Activated T-cell treated with anti-CD3 and anti-CD28 coated beads, Interleukin-2, amount 50 U/mL, for 72 hours (primary cell): ENCODE measurements at regions not wholly inside any gene's neighbourhood (a gene's known extent, or its start where the extent isn't known, plus 50 kb on each side); places are given as distances from the start of the nearest gene placed in this dataset.

Experiments
- ATAC-seq, 2 donors: fragments of 150-1000 bp; cut with Tn5 transposase; replicated peaks in 1 of 2; 2 replicates each; pipeline ENCODE4 v1.10.0; 2021; ENCODE audit warnings: moderate library complexity in 2 of 2, mild to moderate bottlenecking in 1 of 2
- DNase-seq, 2 donors: peaks; one replicate each; pipeline ENCODE4 v3.0.0; 2021 to 2022; ENCODE audit warnings: mixed read lengths in 1 of 2
- H3K27ac Mint-ChIP-seq: one replicate; pipeline ENCODE4 v1.8.0; 2022; ENCODE audit warnings: mild to moderate bottlenecking, moderate library complexity, mixed read lengths
- H3K27me3 Mint-ChIP-seq: one replicate; pipeline ENCODE4 v1.8.0; 2022; ENCODE audit warnings: low read depth, mixed read lengths
- H3K36me3 Mint-ChIP-seq, 2 donors: one replicate each; pipeline ENCODE4 v1.8.0; 2022; ENCODE audit warnings: mixed read lengths in 2 of 2, mild to moderate bottlenecking in 1 of 2; ENCODE audit not compliant: insufficient read depth in 2 of 2
- H3K4me1 Mint-ChIP-seq: one replicate; pipeline ENCODE4 v1.8.0; 2022; ENCODE audit warnings: low read depth, mixed read lengths
- H3K4me3 Mint-ChIP-seq, 2 donors: one replicate each; pipeline ENCODE4 v1.8.0; 2022; ENCODE audit warnings: mild to moderate bottlenecking in 2 of 2, mixed read lengths in 2 of 2, moderate library complexity in 2 of 2
- H3K9me3 Mint-ChIP-seq, 2 donors: one replicate each; pipeline ENCODE4 v1.8.0; 2022; ENCODE audit warnings: mixed read lengths in 2 of 2

DNA sequence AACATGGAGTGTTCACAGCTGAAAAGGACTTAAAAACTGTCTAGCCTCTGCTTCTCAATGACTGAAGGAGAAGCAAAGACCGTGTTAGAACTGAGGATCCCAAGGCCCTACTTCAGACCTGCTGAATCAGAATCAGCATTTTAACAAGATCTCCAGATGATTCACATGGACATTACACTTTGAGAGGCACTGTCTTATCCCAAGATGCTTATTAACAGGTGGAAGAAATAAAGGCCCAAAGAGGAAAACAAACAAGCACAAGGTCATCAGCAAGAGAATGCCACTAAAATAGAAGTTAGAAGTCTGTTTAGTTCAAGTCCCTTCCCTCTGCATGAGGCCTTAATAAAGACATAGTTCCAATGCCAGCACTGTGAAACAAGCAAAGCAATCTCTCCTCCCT, 191.4 kb upstream of the BCL6 start:
- Mint-ChIP-seq H3K36me3 (no peaks in the 10 kb centered on the region), H3K4me1 (peaks cover 27% of the 10 kb centered on the region), H3K27me3 (no peaks in the 10 kb centered on the region), H3K27ac (peak overlapping the region; percentile 43), H3K9me3 (no peaks in the 10 kb centered on the region), H3K4me3 (peak overlapping the region in 1 of 2 donors; percentile 7)
- DNase-seq: no peak
- no peak for ATAC-seq

DNA sequence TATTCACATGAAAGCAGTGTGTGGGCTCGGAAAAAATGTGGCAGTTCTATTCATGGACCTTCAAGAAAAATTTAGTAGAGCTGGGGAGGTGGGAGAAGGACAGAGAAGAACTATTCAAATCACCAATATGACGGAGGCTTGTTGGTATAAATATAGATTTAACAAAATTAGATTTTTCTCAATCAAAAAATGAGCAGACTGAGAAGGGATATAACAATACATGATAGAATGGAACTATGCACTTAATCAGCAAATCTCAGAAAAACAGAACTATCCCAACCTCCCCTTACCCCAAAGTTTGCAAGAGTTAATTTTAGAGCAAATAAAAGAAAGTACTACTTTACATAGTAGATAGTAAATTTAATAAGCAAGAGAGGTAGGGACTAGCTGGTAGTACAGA, 194.6 kb upstream of the BCL6 start:
- Mint-ChIP-seq H3K4me3 (no peak overlapping the region), H3K27ac (no peak overlapping the region), H3K4me1 (peaks cover 24% of the 10 kb centered on the region), H3K36me3 (no peaks in the 10 kb centered on the region), H3K9me3 (no peaks in the 10 kb centered on the region), H3K27me3 (no peaks in the 10 kb centered on the region)
- DNase-seq (no peak), ATAC-seq (no peak)

DNA sequence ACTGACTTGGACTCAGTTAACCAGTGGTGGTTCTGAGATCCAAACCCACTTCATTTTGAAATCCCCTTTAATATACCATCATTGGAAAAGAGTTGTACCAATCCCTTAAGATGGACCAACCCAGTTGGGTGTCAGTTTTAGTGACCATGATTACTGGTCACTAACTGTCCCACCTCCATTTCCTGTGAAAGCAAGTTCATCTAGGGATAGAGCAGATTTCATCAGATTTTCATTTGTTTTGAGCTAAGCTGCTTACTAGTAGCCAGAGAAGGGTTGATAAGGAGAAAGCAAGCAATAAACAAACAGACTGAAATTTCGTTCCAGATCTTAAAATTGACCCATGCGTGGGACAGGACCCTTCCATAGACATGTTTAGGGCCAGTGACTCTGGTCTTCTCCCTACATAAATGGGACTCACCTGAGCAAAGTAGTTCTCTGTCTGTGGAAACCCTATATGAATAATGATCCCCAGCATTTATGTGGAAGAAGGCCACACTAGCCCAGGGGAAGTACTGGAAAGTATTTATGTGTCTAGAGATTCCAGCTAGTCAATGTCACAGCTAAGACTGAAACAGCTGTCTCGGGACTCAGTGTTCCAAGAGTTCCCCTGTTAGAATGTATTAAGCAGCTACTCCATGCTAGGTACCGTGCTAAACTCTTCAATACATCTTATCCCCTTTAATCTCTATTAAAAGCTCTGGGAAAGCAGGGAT, 196.0 kb upstream of the BCL6 start:
- ATAC-seq: no peak
- H3K36me3 Mint-ChIP-seq: no peaks in the 10 kb centered on the region
- no peak for DNase-seq
- H3K9me3 Mint-ChIP-seq: no peaks in the 10 kb centered on the region
- no peak overlapping the region for H3K27ac Mint-ChIP-seq
- H3K27me3 Mint-ChIP-seq: no peaks in the 10 kb centered on the region
- H3K4me1 Mint-ChIP-seq: peaks cover 10% of the 10 kb centered on the region
- H3K4me3 Mint-ChIP-seq: no peak overlapping the region

- no peak for ATAC-seq
- Mint-ChIP-seq H3K27ac (no peak overlapping the region), H3K4me3 (no peak overlapping the region), H3K27me3 (no peaks in the 10 kb centered on the region), H3K36me3 (no peaks in the 10 kb centered on the region), H3K4me1 (peaks cover 5% of the 10 kb centered on the region), H3K9me3 (no peaks in the 10 kb centered on the region)
- DNase-seq: no peak
Observed at GRCh38 chr3:187941848-187942194, 196.6 kb upstream of the BCL6 start.

- H3K9me3 Mint-ChIP-seq: no peaks in the 10 kb centered on the region
- no peaks in the 10 kb centered on the region for H3K27me3 Mint-ChIP-seq
- ATAC-seq (no peak), DNase-seq (no peak)
- no peaks in the 10 kb centered on the region for H3K4me1 Mint-ChIP-seq
- no peak overlapping the region for H3K4me3 Mint-ChIP-seq
- H3K36me3 Mint-ChIP-seq: no peaks in the 10 kb centered on the region
- no peak overlapping the region for H3K27ac Mint-ChIP-seq
Observed at GRCh38 chr3:187942658-187943241, 197.5 kb upstream of the BCL6 start.

GRCh38 chr3:187943677-187944389, 198.6 kb upstream of the BCL6 start:
- no peak for ATAC-seq
- Mint-ChIP-seq H3K4me1 (no peaks in the 10 kb centered on the region), H3K9me3 (no peaks in the 10 kb centered on the region), H3K27ac (no peak overlapping the region), H3K4me3 (no peak overlapping the region), H3K27me3 (no peaks in the 10 kb centered on the region), H3K36me3 (no peaks in the 10 kb centered on the region)
- DNase-seq: no peak

DNA sequence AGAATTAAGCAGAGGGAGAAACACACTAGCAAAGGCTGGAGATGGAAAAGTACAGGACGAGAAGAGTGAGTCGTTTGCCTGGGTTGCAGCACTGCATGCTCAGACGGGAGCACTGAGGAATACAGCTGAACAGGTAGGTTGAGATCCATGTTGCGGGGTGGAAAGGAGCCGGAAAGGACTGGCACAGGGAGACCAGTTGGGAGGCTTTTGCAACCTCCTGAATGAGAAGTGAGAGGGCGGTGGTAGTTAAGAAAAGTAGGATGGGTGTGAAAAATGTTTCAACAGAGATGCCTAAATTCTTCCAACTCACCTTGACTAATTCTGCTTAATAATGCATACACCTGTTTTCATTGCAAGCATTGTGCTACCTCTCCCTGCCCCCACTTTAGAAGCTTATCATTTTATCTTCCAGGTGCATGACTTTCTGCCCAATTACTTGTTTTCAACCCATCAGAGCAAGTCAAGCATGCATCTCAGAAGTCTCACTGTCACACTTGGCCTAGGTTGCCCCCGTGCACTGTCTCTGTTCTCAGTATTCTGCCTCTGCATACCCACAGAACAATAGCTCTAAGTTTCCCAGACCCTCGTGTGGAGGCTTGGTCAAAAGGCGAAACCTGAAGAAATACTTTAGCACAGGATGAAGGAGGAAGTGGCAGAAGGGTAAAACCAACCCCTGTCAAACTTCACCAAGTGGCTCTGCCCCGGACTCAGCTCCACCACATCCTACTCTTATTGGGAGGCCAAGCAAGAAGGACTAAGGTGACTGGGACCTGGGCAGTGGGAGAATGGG, 199.3 kb upstream of the BCL6 start:
- no peak overlapping the region for H3K4me3 Mint-ChIP-seq
- no peak for DNase-seq
- no peak overlapping the region for H3K27ac Mint-ChIP-seq
- no peaks in the 10 kb centered on the region for H3K4me1 Mint-ChIP-seq
- ATAC-seq: peak; percentile 36 to 39
- H3K36me3 Mint-ChIP-seq: no peaks in the 10 kb centered on the region
- no peaks in the 10 kb centered on the region for H3K9me3 Mint-ChIP-seq
- no peaks in the 10 kb centered on the region for H3K27me3 Mint-ChIP-seq

DNA sequence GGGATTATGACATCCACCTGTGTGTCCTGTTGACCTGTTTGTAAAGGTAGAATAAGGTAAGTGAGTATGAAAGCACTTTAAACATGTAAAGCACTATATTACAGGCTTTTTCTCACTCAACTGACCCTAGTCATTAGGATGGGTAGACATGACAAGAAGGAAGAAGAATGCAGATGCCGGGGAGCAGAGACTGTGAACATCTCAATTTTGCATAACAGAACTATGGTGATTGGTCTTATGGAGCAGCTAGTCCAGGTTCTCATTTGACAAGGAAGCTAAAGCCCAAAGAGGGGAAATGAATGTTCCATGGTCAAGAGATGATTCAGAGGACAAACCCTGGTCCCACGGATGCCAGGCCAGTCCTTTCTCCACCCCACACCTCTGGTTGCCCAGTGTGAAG, 200.1 kb upstream of the BCL6 start:
- Mint-ChIP-seq H3K4me3 (no peak overlapping the region), H3K4me1 (no peaks in the 10 kb centered on the region), H3K9me3 (no peaks in the 10 kb centered on the region), H3K27me3 (no peaks in the 10 kb centered on the region), H3K36me3 (no peaks in the 10 kb centered on the region), H3K27ac (no peak overlapping the region)
- DNase-seq (no peak), ATAC-seq (no peak)

DNA sequence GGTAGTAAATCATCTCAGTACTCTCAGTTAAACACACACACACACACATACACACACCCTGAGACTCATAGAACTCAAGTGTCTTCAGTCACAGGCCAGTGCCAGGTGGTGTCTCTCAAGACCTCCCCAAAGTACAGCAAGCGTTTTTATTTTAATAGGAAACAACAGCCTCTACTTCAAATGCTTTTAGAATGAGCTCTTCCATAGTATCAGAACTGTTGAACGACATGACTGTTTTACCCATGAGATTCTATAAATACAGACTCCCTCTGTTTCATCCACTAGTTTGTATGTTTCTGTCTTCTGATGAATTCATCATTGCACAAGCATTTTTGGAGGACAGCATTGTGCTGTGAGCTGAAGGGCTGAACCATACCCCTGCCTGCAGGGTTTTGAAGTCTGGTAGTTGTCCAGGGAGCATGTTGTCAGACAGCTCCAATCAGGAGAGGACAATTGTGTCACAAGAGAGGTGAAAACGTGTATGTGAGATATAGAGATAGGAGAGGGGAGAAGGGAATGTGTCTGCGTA, 201.0 kb upstream of the BCL6 start:
- ATAC-seq: no peak
- H3K27ac Mint-ChIP-seq: no peak overlapping the region
- no peak overlapping the region for H3K4me3 Mint-ChIP-seq
- no peak for DNase-seq
- H3K36me3 Mint-ChIP-seq: no peaks in the 10 kb centered on the region
- H3K4me1 Mint-ChIP-seq: no peaks in the 10 kb centered on the region
- no peaks in the 10 kb centered on the region for H3K9me3 Mint-ChIP-seq
- H3K27me3 Mint-ChIP-seq: no peaks in the 10 kb centered on the region

DNA sequence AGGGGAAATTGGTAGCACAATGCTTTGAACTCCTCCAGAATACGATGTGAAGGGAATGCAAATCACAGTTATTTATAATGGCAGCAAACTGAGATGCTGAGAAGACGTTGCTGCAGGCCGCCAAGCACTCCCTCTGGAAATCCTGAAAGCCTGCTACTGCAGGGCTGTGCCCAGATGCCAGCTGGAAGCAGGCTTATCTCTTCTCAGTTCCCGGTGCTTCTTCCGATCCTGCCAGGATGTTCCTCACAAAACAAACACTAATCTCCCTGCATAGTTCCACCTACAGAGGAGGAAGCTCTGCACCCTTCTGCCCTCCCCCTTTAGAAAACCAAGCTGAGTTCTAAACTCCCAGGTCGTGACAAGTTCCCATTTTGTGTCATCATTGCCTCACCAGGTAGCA, 201.7 kb upstream of the BCL6 start:
- DNase-seq (no peak), ATAC-seq (no peak)
- H3K27ac Mint-ChIP-seq: no peak overlapping the region
- H3K27me3 Mint-ChIP-seq: no peaks in the 10 kb centered on the region
- H3K9me3 Mint-ChIP-seq: no peaks in the 10 kb centered on the region
- peaks cover 7% of the 10 kb centered on the region for H3K4me1 Mint-ChIP-seq
- H3K4me3 Mint-ChIP-seq: no peak overlapping the region
- no peaks in the 10 kb centered on the region for H3K36me3 Mint-ChIP-seq

- no peaks in the 10 kb centered on the region for H3K9me3 Mint-ChIP-seq
- ATAC-seq (no peak), DNase-seq (no peak)
- H3K27me3 Mint-ChIP-seq: no peaks in the 10 kb centered on the region
- peaks cover 10% of the 10 kb centered on the region for H3K4me1 Mint-ChIP-seq
- no peaks in the 10 kb centered on the region for H3K36me3 Mint-ChIP-seq
- no peak overlapping the region for H3K27ac Mint-ChIP-seq
- no peak overlapping the region for H3K4me3 Mint-ChIP-seq
Observed at GRCh38 chr3:187947927-187948682, 202.8 kb upstream of the BCL6 start.

DNA sequence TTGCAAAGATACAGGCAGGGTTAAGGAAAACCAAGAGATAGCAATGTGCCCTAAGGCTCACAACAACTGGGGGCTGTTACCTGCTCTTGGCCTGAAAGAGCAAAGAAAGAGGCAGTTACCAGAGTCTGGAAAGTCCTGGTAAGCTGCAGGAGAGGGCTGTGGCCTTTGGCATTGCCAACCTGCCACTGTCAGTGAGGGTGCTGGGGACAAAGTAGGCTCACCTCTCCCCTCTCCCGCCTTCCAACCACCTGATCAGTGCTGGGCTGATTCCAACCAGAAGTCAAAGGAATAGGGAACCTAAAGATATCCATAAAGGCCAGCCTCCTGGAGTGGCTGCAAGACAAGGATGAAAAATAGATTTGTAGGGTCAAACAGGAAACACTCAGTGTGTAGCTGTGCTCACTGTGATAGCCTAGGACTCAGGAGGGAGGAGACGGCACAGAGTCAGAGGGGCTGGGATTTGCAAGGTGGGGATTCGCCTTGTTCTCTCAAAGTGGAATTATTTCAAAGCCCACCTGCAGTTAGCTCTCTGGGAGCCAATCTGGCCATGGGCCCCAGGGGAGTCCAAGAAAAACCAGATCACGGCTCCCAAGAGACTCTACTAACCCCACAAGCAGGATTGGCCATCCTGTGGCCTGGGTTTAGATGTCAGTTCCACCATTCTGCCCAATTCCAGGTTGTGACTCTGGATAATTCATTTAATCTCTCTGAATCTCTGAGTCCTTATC, 204.0 kb upstream of the BCL6 start:
- no peak overlapping the region for H3K4me3 Mint-ChIP-seq
- DNase-seq (no peak), ATAC-seq (no peak)
- H3K27ac Mint-ChIP-seq: no peak overlapping the region
- no peaks in the 10 kb centered on the region for H3K36me3 Mint-ChIP-seq
- H3K4me1 Mint-ChIP-seq: peaks cover 17% of the 10 kb centered on the region
- H3K27me3 Mint-ChIP-seq: peaks cover 2% of the 10 kb centered on the region
- H3K9me3 Mint-ChIP-seq: no peaks in the 10 kb centered on the region
